Omental fat pad (tissue), 3 donors: ENCODE measurements at regions not wholly inside any gene's neighbourhood (a gene's known extent, or its start where the extent isn't known, plus 50 kb on each side); places are given as distances from the start of the nearest gene placed in this dataset.

Experiments
- ATAC-seq: fragments of 150-250 bp; one replicate; pipeline ENCODE4 v1.9.1; 2016; ENCODE audit warnings: mild to moderate bottlenecking, moderate library complexity; ENCODE audit not compliant: low FRiP score
- DNase-seq: peaks from one replicate; pipeline ENCODE4 v3.0.0-alpha.2; 2019; ENCODE audit warnings: low spot score
- CTCF ChIP-seq, 3 donors: fragments of 450-650 bp; IDR thresholded peaks; one replicate each; pipeline ENCODE4 v1.5.1; 2016 to 2017; ENCODE audit warnings: antibody characterized with exemption in 3 of 3, mild to moderate bottlenecking in 3 of 3, moderate library complexity in 2 of 3

GRCh38 chr13:29909081-29909730 is 58.8 kb upstream of the UBL3 start:
- no peak for TF ChIP-seq CTCF (IDR thresholded peaks at IDR 0.05)
- DNase-seq (no peak), ATAC-seq (no peak)

- ATAC-seq: no peak
- TF ChIP-seq CTCF (IDR thresholded peaks at IDR 0.05): no peak
- DNase-seq: no peak
Measured at GRCh38 chr13:29908416-29909080, 58.1 kb upstream of the UBL3 start.

GRCh38 chr13:29907670-29908069 is 57.3 kb upstream of the UBL3 start:
- ATAC-seq (no peak), DNase-seq (no peak)
- no peak for TF ChIP-seq CTCF (IDR thresholded peaks at IDR 0.05)

- DNase-seq: no peak
- ATAC-seq: no peak
- no peak for TF ChIP-seq CTCF (IDR thresholded peaks at IDR 0.05)
Measured at GRCh38 chr13:29906432-29907011, 56.1 kb upstream of the UBL3 start.

GRCh38 chr13:29905845-29906244 is 55.4 kb upstream of the UBL3 start:
- TF ChIP-seq CTCF (IDR thresholded peaks at IDR 0.05): no peak
- peak; percentile 72 for ATAC-seq
- DNase-seq: no peak

- no peak for TF ChIP-seq CTCF (IDR thresholded peaks at IDR 0.05)
- no peak for ATAC-seq
- no peak for DNase-seq
Measured at GRCh38 chr13:29903996-29904395, 53.6 kb upstream of the UBL3 start.

- no peak for TF ChIP-seq CTCF (IDR thresholded peaks at IDR 0.05)
- DNase-seq (no peak), ATAC-seq (no peak)
Measured at GRCh38 chr13:29903543-29903942, 53.1 kb upstream of the UBL3 start.
